BE2C (cell line): ENCODE measurements at regions not wholly inside any gene's neighbourhood (a gene's known extent, or its start where the extent isn't known, plus 50 kb on each side); places are given as distances from the start of the nearest gene placed in this dataset.

Experiments used
- DNase-seq: peaks from one replicate; pipeline ENCODE4 v3.0.0-alpha.2; 2020
- H3K27me3 ChIP-seq: fragments of 250-450 bp; sonication (Bioruptor Pico); 2 replicates; pipeline ENCODE4 v1.5.1; 2020; ENCODE audit warnings: mild to moderate bottlenecking
- H3K36me3 ChIP-seq: fragments of 250-450 bp; sonication (Bioruptor Pico); 2 replicates; pipeline ENCODE4 v1.5.1; 2020; ENCODE audit warnings: mild to moderate bottlenecking
- H3K4me1 ChIP-seq: fragments of 250-450 bp; sonication (Bioruptor Pico); 2 replicates; pipeline ENCODE4 v1.5.1; 2020
- H3K4me3 ChIP-seq: 2 replicates; pipeline ENCODE4 v1.5.1; 2011; ENCODE audit warnings: low read depth, low read length
- H3K9me3 ChIP-seq: fragments of 250-450 bp; sonication (Bioruptor Pico); 2 replicates; pipeline ENCODE4 v1.5.1; 2020
- CTCF ChIP-seq: IDR thresholded peaks from 2 replicates; pipeline ENCODE4 v1.5.1; 2012; ENCODE audit warnings: mild to moderate bottlenecking, low read depth, low read length

DNA sequence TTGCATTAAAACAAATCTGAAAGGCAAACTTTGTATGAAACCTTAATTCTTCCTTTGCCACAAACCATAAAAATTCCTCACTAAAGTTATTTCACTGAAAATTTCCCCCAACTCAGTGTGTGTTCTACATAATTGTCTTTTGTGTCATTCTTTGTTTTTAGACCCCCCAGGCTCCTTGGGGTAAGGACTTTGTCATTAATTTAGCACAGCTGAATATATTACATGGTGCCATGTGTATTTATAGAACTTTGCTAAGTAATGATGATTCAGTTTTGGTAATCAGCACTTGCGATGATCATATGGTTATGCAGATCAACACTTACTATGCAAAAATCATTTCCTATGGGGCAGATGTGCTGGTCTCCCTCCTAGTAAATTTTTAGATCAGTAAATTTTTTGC lies 712.1 kb upstream of the MEF2C start:
- no peaks in the 10 kb centered on the region for H3K27me3 ChIP-seq
- no peaks in the 10 kb centered on the region for H3K36me3 ChIP-seq
- TF ChIP-seq CTCF = no peak
- no peaks in the 10 kb centered on the region for H3K9me3 ChIP-seq
- no peaks in the 10 kb centered on the region for H3K4me1 ChIP-seq
- H3K4me3 ChIP-seq = no peak overlapping the region
- DNase-seq = no peak

GRCh38 chr5:89584339-89584956 lies 701.5 kb upstream of the MEF2C start:
- H3K9me3 ChIP-seq = no peaks in the 10 kb centered on the region
- DNase-seq = no peak
- no peaks in the 10 kb centered on the region for H3K36me3 ChIP-seq
- H3K4me3 ChIP-seq = no peak overlapping the region
- H3K27me3 ChIP-seq = no peaks in the 10 kb centered on the region
- no peak for TF ChIP-seq CTCF
- no peaks in the 10 kb centered on the region for H3K4me1 ChIP-seq

GRCh38 chr5:89583534-89583933 lies 700.5 kb upstream of the MEF2C start:
- Histone ChIP-seq H3K36me3 (no peaks in the 10 kb centered on the region), H3K4me1 (no peaks in the 10 kb centered on the region), H3K9me3 (no peaks in the 10 kb centered on the region), H3K4me3 (no peak overlapping the region), H3K27me3 (no peaks in the 10 kb centered on the region)
- no peak for TF ChIP-seq CTCF
- no peak for DNase-seq

GRCh38 chr5:89582768-89583339 lies 699.9 kb upstream of the MEF2C start:
- TF ChIP-seq CTCF = no peak
- Histone ChIP-seq H3K4me1 (no peaks in the 10 kb centered on the region), H3K9me3 (no peaks in the 10 kb centered on the region), H3K27me3 (no peaks in the 10 kb centered on the region), H3K4me3 (no peak overlapping the region), H3K36me3 (no peaks in the 10 kb centered on the region)
- no peak for DNase-seq

- no peaks in the 10 kb centered on the region for H3K4me1 ChIP-seq
- H3K27me3 ChIP-seq = no peaks in the 10 kb centered on the region
- DNase-seq = no peak
- no peaks in the 10 kb centered on the region for H3K36me3 ChIP-seq
- no peak overlapping the region for H3K4me3 ChIP-seq
- no peaks in the 10 kb centered on the region for H3K9me3 ChIP-seq
- TF ChIP-seq CTCF = no peak
Observed at GRCh38 chr5:89580976-89581375, 698.0 kb upstream of the MEF2C start.

DNA sequence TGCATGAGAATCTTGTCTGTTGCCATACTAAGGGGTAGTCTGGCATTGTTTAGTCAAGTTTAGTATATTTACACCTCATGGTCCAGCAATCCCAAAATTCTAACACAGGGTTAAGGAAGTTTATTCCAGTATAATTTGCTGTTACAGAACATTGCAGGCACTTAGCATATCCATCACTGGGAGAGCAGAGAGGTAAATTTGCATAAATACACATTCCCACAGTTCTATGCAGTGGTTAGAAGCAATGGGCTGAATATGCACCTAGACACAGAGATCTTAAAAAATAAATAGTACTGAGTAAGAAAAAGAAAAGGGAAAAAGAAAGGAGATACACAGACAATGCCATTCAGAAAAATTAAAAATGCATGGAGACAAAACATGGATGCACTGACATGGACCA lies 692.3 kb upstream of the MEF2C start:
- TF ChIP-seq CTCF = no peak
- no peak for DNase-seq
- Histone ChIP-seq H3K27me3 (no peaks in the 10 kb centered on the region), H3K4me1 (no peaks in the 10 kb centered on the region), H3K9me3 (no peaks in the 10 kb centered on the region), H3K4me3 (no peak overlapping the region), H3K36me3 (no peaks in the 10 kb centered on the region)
